K562 (cell line): ENCODE measurements at regions not wholly inside any gene's neighbourhood (a gene's known extent, or its start where the extent isn't known, plus 50 kb on each side); places are given as distances from the start of the nearest gene placed in this dataset.

ENCODE experiments used
- ATAC-seq: fragments of 200-7000 bp; cut with Tn5 transposase; 3 replicates; pipeline ENCODE4 v1.9.1; 2020; ENCODE audit warnings: moderate library complexity
- BruUV-seq: library from RNA; stranded (reverse); fragments of 400-500 nt; replicated peaks from 2 replicates; lab custom pipeline; 2021; lab: Mats Ljungman, UMichigan
- CTCF ChIA-PET: fragments of 300-600 bp; formaldehyde crosslinking; extraction: SDS; loops from one replicate; lab custom pipeline; 2021; ENCODE audit warnings: low intra/inter-chr PET ratio; lab: Yijun Ruan, JAX
- POLR2A ChIA-PET: fragments of 300-600, 350-650 bp; sonication (Branson Sonifier 250); formaldehyde crosslinking; extraction: SDS; loops from one replicate; lab custom pipeline; 2021; ENCODE audit warnings: antibody characterized with exemption, inconsistent platforms; lab: Yijun Ruan, JAX
- DNase-seq, 4 experiments: peaks; one replicate each; pipeline versions ENCODE4 v3.0.0 to v3.0.0-alpha.2; 2011 to 2018; ENCODE audit warnings: low spot score in 3 of 4, mixed read lengths in 3 of 4; ENCODE audit errors: extremely low read depth in 1 of 4
- FAIRE-seq: peaks from 2 replicates; lab custom pipeline; 2011; peaks lifted over from hg19 to GRCh38; lab: Jason Lieb, UNC
- H2AFZ ChIP-seq: 2 replicates; pipeline ENCODE4 v1.6.0; 2011; ENCODE audit warnings: low read depth, low read length, control low read depth, inconsistent platforms
- H3K27ac ChIP-seq: fragments of 200-600 bp; 3 replicates; pipeline ENCODE4 v1.8.0; 2011; ENCODE audit warnings: low read depth, mild to moderate bottlenecking, control low read depth, inconsistent platforms, low read length, moderate library complexity, mixed read lengths; ENCODE audit errors: extremely low read depth
- H3K27me3 ChIP-seq, 2 experiments: fragments of 300-600 bp in 1 of 2; 2 replicates in 1 of 2; 3 replicates in 1 of 2; pipeline versions ENCODE4 v1.6.0 to v1.8.0; 2011; ENCODE audit warnings: inconsistent platforms in 2 of 2, low read length in 2 of 2, mild to moderate bottlenecking in 1 of 2, mixed read lengths in 1 of 2, moderate library complexity in 1 of 2; ENCODE audit not compliant: control insufficient read depth in 2 of 2, insufficient read depth in 2 of 2
- H3K36me3 ChIP-seq: fragments of 300-600 bp; 3 replicates; pipeline ENCODE4 v1.8.0; 2011; ENCODE audit warnings: mild to moderate bottlenecking, low read length, inconsistent platforms; ENCODE audit not compliant: control insufficient read depth, insufficient read depth
- H3K4me1 ChIP-seq, 2 experiments: fragments of 200-600 bp in 1 of 2; replicated peaks in 1 of 2; 2 replicates in 1 of 2; 3 replicates in 1 of 2; pipeline versions ENCODE4 v1.5.1 to v1.8.0; 2011; ENCODE audit warnings: inconsistent platforms in 2 of 2, low read length in 2 of 2, mild to moderate bottlenecking in 1 of 2, mixed read lengths in 1 of 2, moderate library complexity in 1 of 2; ENCODE audit not compliant: control insufficient read depth in 2 of 2, insufficient read depth in 2 of 2
- H3K4me2 ChIP-seq: 2 replicates; pipeline ENCODE4 v1.6.1; 2011; ENCODE audit warnings: low read length, control low read depth, inconsistent platforms, mixed read lengths; ENCODE audit not compliant: insufficient read depth
- H3K4me3 ChIP-seq: fragments of 200-600 bp; sonication (generic), shearing (Covaris generic); 2 replicates; pipeline ENCODE4 v1.5.1; 2016; ENCODE audit warnings: control low read depth, inconsistent platforms
- H3K79me2 ChIP-seq: fragments of 200-600 bp; 3 replicates; pipeline ENCODE4 v1.8.0; 2011; ENCODE audit warnings: low read length, inconsistent platforms; ENCODE audit not compliant: control insufficient read depth, insufficient read depth
- H3K9ac ChIP-seq, 2 experiments: 2 replicates each; pipeline versions ENCODE4 v1.6.0 to v1.6.1; 2011; ENCODE audit warnings: low read depth in 2 of 2, low read length in 2 of 2, control low read depth in 1 of 2, inconsistent platforms in 1 of 2, mild to moderate bottlenecking in 1 of 2, mixed read lengths in 1 of 2; ENCODE audit not compliant: insufficient read depth in 1 of 2
- H3K9me1 ChIP-seq: one replicate; pipeline ENCODE4 v1.6.0; 2011; ENCODE audit warnings: inconsistent platforms, mild to moderate bottlenecking, low read length, moderate library complexity; ENCODE audit not compliant: control insufficient read depth, insufficient read depth
- H3K9me3 ChIP-seq: replicated peaks from 2 replicates; pipeline ENCODE4 v1.5.1; 2011; ENCODE audit warnings: low read depth, low read length, inconsistent platforms; ENCODE audit not compliant: control insufficient read depth, insufficient read depth
- H4K20me1 ChIP-seq: replicated peaks from 2 replicates; pipeline ENCODE4 v1.6.1; 2011; ENCODE audit warnings: low read length, inconsistent platforms, mixed read lengths; ENCODE audit not compliant: control insufficient read depth, insufficient read depth
- ESRRB ChIP-seq: fragments of 250-450 bp; sonication (Bioruptor Pico); IDR thresholded peaks from 2 replicates; pipeline ENCODE4 v1.5.0; 2020; ENCODE audit warnings: mild to moderate bottlenecking, moderate library complexity, borderline replicate concordance
- EZH2 ChIP-seq: IDR thresholded peaks from 2 replicates; pipeline ENCODE4 v1.6.1; 2012; ENCODE audit warnings: low read depth, mild to moderate bottlenecking, inconsistent platforms, low read length, borderline replicate concordance
- GABPA ChIP-seq: fragments of 200-800 bp; sonication (Bioruptor generic); conservative IDR thresholded peaks from 2 replicates; pipeline ENCODE4 v1.6.1; 2016; ENCODE audit warnings: low read depth, missing genetic modification characterization, missing compliant biosample characterization
- GATA2 ChIP-seq: sonication (generic); formaldehyde crosslinking; IDR thresholded peaks from 2 replicates; pipeline ENCODE4 v1.4.0; 2020; ENCODE audit warnings: mild to moderate bottlenecking, missing genetic modification reagents
- GTF2F1 ChIP-seq: IDR thresholded peaks from 2 replicates; pipeline ENCODE4 v1.6.1; 2011; ENCODE audit warnings: low read depth, low read length, improper control_type of control experiment
- HDAC6 ChIP-seq: IDR thresholded peaks from 2 replicates; pipeline ENCODE4 v1.6.1; 2012; ENCODE audit warnings: low read depth, mild to moderate bottlenecking, control low read depth, inconsistent platforms, low read length, moderate library complexity
- HMG20A ChIP-seq: fragments of 450-650 bp; formaldehyde crosslinking; conservative IDR thresholded peaks from 2 replicates; pipeline ENCODE4 v1.4.0; 2020; ENCODE audit warnings: mild to moderate bottlenecking, mixed read lengths
- HSF4 ChIP-seq: fragments of 250-450 bp; sonication (Bioruptor Pico); IDR thresholded peaks from 2 replicates; pipeline ENCODE4 v2.1.2; 2022; ENCODE audit warnings: mild to moderate bottlenecking, moderate library complexity, borderline replicate concordance
- MYC ChIP-seq, 2 experiments: fragments of 250-450 bp in 1 of 2; sonication (Bioruptor Pico) in 1 of 2; IDR thresholded peaks; 2 replicates each; pipeline versions ENCODE4 v1.5.1 to v1.6.1; 2012 to 2021; ENCODE audit warnings: low read depth in 2 of 2, borderline replicate concordance in 1 of 2, improper control_type of control experiment in 1 of 2, low read length in 1 of 2, mild to moderate bottlenecking in 1 of 2, moderate library complexity in 1 of 2
- STAT5A ChIP-seq: IDR thresholded peaks from 2 replicates; pipeline ENCODE4 v1.6.1; 2012; ENCODE audit warnings: low read length, inconsistent platforms, borderline replicate concordance
- ZNF212 ChIP-seq: fragments of 450-650 bp; formaldehyde crosslinking; IDR thresholded peaks from 2 replicates; pipeline ENCODE4 v1.4.0; 2020; ENCODE audit warnings: mild to moderate bottlenecking
- ZNF431 ChIP-seq: sonication (generic); formaldehyde crosslinking; IDR thresholded peaks from 2 replicates; pipeline ENCODE4 v1.8.0; 2022; ENCODE audit warnings: mild to moderate bottlenecking, missing genetic modification reagents
- ZNF780A ChIP-seq: fragments of 250-450 bp; sonication (Bioruptor Pico); IDR thresholded peaks from 2 replicates; pipeline ENCODE4 v1.5.0; 2021; ENCODE audit warnings: mild to moderate bottlenecking
- WGBS: fragments of 100-300 bp; shearing (Covaris generic); methylation state at CpG from one replicate; pipeline ENCODE4 v1.1.6; 2016; ENCODE audit warnings: low coverage, mixed read lengths; ENCODE audit not compliant: insufficient coverage; ENCODE audit errors: missing lambda C conversion rate; 5-methylcytosine and 5-hydroxymethylcytosine counted together
- in situ Hi-C: fragments of 300-500 bp; cut with MboI; formaldehyde crosslinking; loops from 4 replicates; pipeline ENCODE4 v1.15.0; 2018; ENCODE audit warnings: inconsistent platforms, mixed read lengths
- intact Hi-C: fragments of 100-400 bp; cut with micrococcal nuclease; formaldehyde crosslinking; loops from 2 replicates; pipeline ENCODE4 v1.14.2; 2022
- TF ChIP-seq, protein P1 (sequence below): fragments of 250-450 bp; sonication (Bioruptor Pico); IDR thresholded peaks from 2 replicates; pipeline ENCODE4 v1.4.0; 2020
- TF ChIP-seq, protein P2 (sequence below): sonication (generic); formaldehyde crosslinking; IDR thresholded peaks from 2 replicates; pipeline ENCODE4 v1.8.0; 2022; ENCODE audit warnings: mild to moderate bottlenecking, missing genetic modification reagents
- TF ChIP-seq, protein P3 (sequence below): fragments of 250-450 bp; sonication (Bioruptor Pico); IDR thresholded peaks from 2 replicates; pipeline ENCODE4 v1.5.0; 2020; ENCODE audit warnings: mild to moderate bottlenecking, borderline replicate concordance

DNA sequence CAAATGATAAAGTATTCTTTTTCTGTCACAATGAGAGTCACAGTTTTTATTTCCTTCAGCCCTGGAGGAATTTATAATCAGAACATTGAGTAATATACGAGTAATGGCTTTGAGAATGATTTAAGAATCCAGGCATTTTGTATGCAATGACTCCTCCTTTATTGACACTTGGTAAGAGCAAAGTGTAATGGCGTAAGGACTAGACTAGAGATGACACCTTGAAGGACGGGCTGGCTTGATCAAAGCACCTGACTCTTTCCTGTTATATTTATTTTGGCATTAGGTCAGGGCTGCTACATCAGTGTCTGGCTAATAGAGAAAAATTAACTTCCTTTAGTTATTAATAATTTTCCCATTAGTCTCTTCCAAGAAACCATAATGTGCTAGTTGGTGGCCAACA lies 482.4 kb upstream of the GCFC2 start:
- Histone ChIP-seq H3K4me3 (no peak overlapping the region), H3K79me2 (no peaks in the 10 kb centered on the region), H3K36me3 (no peaks in the 10 kb centered on the region), H3K27me3 (no peaks in the 10 kb centered on the region), H2AFZ (no peak overlapping the region), H4K20me1 (no peaks in the 10 kb centered on the region), H3K9ac (no peak overlapping the region), H3K4me1 (peaks cover 0 to 2% of the 10 kb centered on the region in 2 experiments; a peak in 2 of 5 replicates), H3K9me3 (no peaks in the 10 kb centered on the region), H3K9me1 (no peaks in the 10 kb centered on the region), H3K27ac (no peak overlapping the region), H3K4me2 (no peak overlapping the region)
- 30% methylated on average over 3 of the region's 3 CpGs for WGBS
- DNase-seq (no peak), FAIRE-seq (no peak), ATAC-seq (no peak)
- BruUV-seq: no TSS peak
- in situ Hi-C loops: no loop called here
- CTCF ChIA-PET: no interaction called here
- intact Hi-C loops: no loop called here
- POLR2A ChIA-PET: no interaction called here
- TF ChIP-seq ZNF431 (CRISPR knock-in tag): no peak
- TF ChIP-seq EZH2: no peak
- TF ChIP-seq HDAC6: no peak
- no peak for TF ChIP-seq STAT5A
- TF ChIP-seq ZNF780A (CRISPR knock-in tag): no peak
- TF ChIP-seq ESRRB (CRISPR knock-in tag): no peak
- TF ChIP-seq GABPA: no peak
- no peak for TF ChIP-seq GATA2 (CRISPR knock-in tag)
- TF ChIP-seq MYC (IDR thresholded peaks at IDR 0.05; ENCODE audit: low read depth, low read length): no peak
- no peak for TF ChIP-seq MYC (CRISPR knock-in tag; IDR thresholded peaks at IDR 0.05; ENCODE audit: borderline replicate concordance, low read depth)
- no peak for TF ChIP-seq GTF2F1
- TF ChIP-seq, protein P1, sequence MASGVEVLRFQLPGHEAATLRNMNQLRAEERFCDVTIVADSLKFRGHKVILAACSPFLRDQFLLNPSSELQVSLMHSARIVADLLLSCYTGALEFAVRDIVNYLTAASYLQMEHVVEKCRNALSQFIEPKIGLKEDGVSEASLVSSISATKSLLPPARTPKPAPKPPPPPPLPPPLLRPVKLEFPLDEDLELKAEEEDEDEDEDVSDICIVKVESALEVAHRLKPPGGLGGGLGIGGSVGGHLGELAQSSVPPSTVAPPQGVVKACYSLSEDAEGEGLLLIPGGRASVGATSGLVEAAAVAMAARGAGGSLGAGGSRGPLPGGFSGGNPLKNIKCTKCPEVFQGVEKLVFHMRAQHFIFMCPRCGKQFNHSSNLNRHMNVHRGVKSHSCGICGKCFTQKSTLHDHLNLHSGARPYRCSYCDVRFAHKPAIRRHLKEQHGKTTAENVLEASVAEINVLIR (CRISPR knock-in tag): no peak
- TF ChIP-seq HMG20A: no peak
- no peak for TF ChIP-seq ZNF212 (CRISPR knock-in tag)
- TF ChIP-seq HSF4 (CRISPR knock-in tag): no peak
- TF ChIP-seq, protein P2, sequence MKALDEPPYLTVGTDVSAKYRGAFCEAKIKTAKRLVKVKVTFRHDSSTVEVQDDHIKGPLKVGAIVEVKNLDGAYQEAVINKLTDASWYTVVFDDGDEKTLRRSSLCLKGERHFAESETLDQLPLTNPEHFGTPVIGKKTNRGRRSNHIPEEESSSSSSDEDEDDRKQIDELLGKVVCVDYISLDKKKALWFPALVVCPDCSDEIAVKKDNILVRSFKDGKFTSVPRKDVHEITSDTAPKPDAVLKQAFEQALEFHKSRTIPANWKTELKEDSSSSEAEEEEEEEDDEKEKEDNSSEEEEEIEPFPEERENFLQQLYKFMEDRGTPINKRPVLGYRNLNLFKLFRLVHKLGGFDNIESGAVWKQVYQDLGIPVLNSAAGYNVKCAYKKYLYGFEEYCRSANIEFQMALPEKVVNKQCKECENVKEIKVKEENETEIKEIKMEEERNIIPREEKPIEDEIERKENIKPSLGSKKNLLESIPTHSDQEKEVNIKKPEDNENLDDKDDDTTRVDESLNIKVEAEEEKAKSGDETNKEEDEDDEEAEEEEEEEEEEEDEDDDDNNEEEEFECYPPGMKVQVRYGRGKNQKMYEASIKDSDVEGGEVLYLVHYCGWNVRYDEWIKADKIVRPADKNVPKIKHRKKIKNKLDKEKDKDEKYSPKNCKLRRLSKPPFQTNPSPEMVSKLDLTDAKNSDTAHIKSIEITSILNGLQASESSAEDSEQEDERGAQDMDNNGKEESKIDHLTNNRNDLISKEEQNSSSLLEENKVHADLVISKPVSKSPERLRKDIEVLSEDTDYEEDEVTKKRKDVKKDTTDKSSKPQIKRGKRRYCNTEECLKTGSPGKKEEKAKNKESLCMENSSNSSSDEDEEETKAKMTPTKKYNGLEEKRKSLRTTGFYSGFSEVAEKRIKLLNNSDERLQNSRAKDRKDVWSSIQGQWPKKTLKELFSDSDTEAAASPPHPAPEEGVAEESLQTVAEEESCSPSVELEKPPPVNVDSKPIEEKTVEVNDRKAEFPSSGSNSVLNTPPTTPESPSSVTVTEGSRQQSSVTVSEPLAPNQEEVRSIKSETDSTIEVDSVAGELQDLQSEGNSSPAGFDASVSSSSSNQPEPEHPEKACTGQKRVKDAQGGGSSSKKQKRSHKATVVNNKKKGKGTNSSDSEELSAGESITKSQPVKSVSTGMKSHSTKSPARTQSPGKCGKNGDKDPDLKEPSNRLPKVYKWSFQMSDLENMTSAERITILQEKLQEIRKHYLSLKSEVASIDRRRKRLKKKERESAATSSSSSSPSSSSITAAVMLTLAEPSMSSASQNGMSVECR (CRISPR knock-in tag): no peak
- TF ChIP-seq, protein P3, sequence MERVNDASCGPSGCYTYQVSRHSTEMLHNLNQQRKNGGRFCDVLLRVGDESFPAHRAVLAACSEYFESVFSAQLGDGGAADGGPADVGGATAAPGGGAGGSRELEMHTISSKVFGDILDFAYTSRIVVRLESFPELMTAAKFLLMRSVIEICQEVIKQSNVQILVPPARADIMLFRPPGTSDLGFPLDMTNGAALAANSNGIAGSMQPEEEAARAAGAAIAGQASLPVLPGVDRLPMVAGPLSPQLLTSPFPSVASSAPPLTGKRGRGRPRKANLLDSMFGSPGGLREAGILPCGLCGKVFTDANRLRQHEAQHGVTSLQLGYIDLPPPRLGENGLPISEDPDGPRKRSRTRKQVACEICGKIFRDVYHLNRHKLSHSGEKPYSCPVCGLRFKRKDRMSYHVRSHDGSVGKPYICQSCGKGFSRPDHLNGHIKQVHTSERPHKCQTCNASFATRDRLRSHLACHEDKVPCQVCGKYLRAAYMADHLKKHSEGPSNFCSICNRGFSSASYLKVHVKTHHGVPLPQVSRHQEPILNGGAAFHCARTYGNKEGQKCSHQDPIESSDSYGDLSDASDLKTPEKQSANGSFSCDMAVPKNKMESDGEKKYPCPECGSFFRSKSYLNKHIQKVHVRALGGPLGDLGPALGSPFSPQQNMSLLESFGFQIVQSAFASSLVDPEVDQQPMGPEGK (CRISPR knock-in tag): no peak
